ENCODE measurements at regions not wholly inside any gene's neighbourhood (a gene's known extent, or its start where the extent isn't known, plus 50 kb on each side); places are given as distances from the start of the nearest gene placed in this dataset.

DNA sequence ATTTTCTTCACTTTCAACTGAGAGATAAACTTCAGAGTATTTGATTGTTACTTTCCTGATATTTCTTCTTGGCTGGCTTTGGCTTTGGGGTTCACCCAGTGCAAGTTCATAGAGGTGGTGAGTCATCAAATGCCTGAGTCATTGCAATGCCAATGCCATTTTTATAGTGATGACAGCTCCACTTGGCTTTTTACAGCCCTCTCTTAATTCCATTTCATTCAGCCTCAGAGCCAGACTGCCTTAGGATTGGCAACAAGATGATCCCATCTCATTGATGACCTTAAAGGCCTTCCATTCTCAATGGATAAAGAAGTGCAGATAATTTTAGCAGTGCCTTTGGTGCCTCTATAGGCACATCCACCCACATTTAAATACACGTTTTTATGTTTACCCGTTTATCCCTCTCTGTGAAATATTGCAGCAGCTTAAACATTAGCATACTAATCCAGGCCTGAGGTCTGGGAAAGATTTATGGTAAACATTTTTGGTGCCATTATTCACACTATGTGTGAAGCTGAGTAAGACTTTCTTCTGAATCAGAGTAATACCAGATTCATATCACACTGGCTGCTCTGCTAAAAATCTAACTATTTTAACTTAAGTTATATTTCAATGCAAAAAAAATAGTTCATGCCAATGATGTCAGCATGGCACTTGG is 88.9 kb upstream of the TYRP1 start:
- ChIA-PET POLR2A (no interaction called here), CTCF (no interaction called here)
- Histone ChIP-seq H3K36me3 (ENCODE audit: control insufficient read depth, insufficient read depth, low read length) (no peaks in the 10 kb centered on the region), H3K4me1 (ENCODE audit: control insufficient read depth, insufficient read depth, low read length) (no peaks in the 10 kb centered on the region), H3K27ac (ENCODE audit: low read length) (no peak overlapping the region), H3K27me3 (ENCODE audit: control insufficient read depth, insufficient read depth, low read length) (no peaks in the 10 kb centered on the region), H3K4me3 (ENCODE audit: low read depth in 2 of 2, low read length in 2 of 2) (no peak overlapping the region), H3K9me3 (ENCODE audit: control insufficient read depth, insufficient read depth, low read depth, low read length) (no peaks in the 10 kb centered on the region)
- TF ChIP-seq SIN3A (IDR thresholded peaks at IDR 0.05; ENCODE audit: borderline replicate concordance, insufficient read depth, low read depth, low read length), result no peak
- no peak for TF ChIP-seq POLR2AphosphoS5 (IDR thresholded peaks at IDR 0.05; ENCODE audit: low read depth, low read length)
- no peak for TF ChIP-seq TCF7L2 (IDR thresholded peaks at IDR 0.05; ENCODE audit: low read depth, low read length)
- TF ChIP-seq, protein P1, sequence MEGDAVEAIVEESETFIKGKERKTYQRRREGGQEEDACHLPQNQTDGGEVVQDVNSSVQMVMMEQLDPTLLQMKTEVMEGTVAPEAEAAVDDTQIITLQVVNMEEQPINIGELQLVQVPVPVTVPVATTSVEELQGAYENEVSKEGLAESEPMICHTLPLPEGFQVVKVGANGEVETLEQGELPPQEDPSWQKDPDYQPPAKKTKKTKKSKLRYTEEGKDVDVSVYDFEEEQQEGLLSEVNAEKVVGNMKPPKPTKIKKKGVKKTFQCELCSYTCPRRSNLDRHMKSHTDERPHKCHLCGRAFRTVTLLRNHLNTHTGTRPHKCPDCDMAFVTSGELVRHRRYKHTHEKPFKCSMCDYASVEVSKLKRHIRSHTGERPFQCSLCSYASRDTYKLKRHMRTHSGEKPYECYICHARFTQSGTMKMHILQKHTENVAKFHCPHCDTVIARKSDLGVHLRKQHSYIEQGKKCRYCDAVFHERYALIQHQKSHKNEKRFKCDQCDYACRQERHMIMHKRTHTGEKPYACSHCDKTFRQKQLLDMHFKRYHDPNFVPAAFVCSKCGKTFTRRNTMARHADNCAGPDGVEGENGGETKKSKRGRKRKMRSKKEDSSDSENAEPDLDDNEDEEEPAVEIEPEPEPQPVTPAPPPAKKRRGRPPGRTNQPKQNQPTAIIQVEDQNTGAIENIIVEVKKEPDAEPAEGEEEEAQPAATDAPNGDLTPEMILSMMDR (IDR thresholded peaks at IDR 0.05), result no peak
- TF ChIP-seq, protein P2, sequence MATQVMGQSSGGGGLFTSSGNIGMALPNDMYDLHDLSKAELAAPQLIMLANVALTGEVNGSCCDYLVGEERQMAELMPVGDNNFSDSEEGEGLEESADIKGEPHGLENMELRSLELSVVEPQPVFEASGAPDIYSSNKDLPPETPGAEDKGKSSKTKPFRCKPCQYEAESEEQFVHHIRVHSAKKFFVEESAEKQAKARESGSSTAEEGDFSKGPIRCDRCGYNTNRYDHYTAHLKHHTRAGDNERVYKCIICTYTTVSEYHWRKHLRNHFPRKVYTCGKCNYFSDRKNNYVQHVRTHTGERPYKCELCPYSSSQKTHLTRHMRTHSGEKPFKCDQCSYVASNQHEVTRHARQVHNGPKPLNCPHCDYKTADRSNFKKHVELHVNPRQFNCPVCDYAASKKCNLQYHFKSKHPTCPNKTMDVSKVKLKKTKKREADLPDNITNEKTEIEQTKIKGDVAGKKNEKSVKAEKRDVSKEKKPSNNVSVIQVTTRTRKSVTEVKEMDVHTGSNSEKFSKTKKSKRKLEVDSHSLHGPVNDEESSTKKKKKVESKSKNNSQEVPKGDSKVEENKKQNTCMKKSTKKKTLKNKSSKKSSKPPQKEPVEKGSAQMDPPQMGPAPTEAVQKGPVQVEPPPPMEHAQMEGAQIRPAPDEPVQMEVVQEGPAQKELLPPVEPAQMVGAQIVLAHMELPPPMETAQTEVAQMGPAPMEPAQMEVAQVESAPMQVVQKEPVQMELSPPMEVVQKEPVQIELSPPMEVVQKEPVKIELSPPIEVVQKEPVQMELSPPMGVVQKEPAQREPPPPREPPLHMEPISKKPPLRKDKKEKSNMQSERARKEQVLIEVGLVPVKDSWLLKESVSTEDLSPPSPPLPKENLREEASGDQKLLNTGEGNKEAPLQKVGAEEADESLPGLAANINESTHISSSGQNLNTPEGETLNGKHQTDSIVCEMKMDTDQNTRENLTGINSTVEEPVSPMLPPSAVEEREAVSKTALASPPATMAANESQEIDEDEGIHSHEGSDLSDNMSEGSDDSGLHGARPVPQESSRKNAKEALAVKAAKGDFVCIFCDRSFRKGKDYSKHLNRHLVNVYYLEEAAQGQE (IDR thresholded peaks at IDR 0.05; ENCODE audit: insufficient read depth in 1 of 2, low read depth in 2 of 2, low read length in 1 of 2), result no peak
- DNase-seq (ENCODE audit: low read depth, low spot score) (no peak), ATAC-seq (no peak)
- intact Hi-C loops (cut with micrococcal nuclease; ENCODE audit: unreplicated experiment) (no loop called here), in situ Hi-C loops (cut with HindIII; ENCODE audit: low pct_unique_long_range_greater_than_20kb, low sequenced_read_pairs) (no loop called here)
- no TSS peak for BruUV-seq (replicated peaks)

DNA sequence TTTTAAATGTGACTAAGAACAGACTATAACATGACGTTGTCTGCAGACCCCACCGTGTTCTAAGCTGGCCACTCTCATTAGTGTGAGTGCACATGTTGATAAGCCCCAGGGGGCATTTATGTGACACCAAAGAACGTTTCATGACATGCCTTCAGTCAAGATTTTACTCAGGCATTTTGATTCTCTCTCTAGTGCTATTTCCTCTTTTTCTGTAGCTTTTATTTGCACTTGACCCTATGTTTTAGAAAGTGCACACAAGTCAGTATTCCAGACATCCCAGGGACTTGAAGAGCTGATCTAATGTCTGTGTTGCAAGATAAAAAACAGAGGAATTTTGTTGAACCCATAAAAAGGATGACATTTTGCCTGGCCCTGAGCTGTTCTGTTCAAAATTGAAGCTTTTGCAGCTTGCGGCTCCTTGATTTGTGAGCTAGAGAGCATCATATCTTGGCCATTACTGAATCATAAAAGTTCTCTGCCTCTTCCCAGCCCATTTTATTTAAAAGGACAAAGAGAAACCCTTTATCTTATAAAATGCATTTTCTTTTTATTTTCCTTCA is 80.9 kb upstream of the TYRP1 start:
- no peak for ATAC-seq
- Histone ChIP-seq H3K4me1 (ENCODE audit: control insufficient read depth, insufficient read depth, low read length) (no peaks in the 10 kb centered on the region), H3K9me3 (ENCODE audit: control insufficient read depth, insufficient read depth, low read depth, low read length) (no peaks in the 10 kb centered on the region), H3K36me3 (ENCODE audit: control insufficient read depth, insufficient read depth, low read length) (no peaks in the 10 kb centered on the region), H3K27me3 (ENCODE audit: control insufficient read depth, insufficient read depth, low read length) (no peaks in the 10 kb centered on the region), H3K27ac (ENCODE audit: low read length) (no peak overlapping the region), H3K4me3 (ENCODE audit: low read depth in 2 of 2, low read length in 2 of 2) (no peak overlapping the region)
- no TSS peak for BruUV-seq (replicated peaks)
- POLR2A ChIA-PET, result no interaction called here
- DNase-seq (ENCODE audit: low read depth, low spot score), result no peak
- intact Hi-C loops (cut with micrococcal nuclease; ENCODE audit: unreplicated experiment), result no loop called here
- in situ Hi-C loops (cut with HindIII; ENCODE audit: low pct_unique_long_range_greater_than_20kb, low sequenced_read_pairs), result no loop called here
- CTCF ChIA-PET, result no interaction called here
- no peak for TF ChIP-seq SIN3A (IDR thresholded peaks at IDR 0.05; ENCODE audit: borderline replicate concordance, insufficient read depth, low read depth, low read length)
- TF ChIP-seq, protein P2 (IDR thresholded peaks at IDR 0.05; ENCODE audit: insufficient read depth in 1 of 2, low read depth in 2 of 2, low read length in 1 of 2), result no peak
- no peak for TF ChIP-seq POLR2AphosphoS5 (IDR thresholded peaks at IDR 0.05; ENCODE audit: low read depth, low read length)
- TF ChIP-seq TCF7L2 (IDR thresholded peaks at IDR 0.05; ENCODE audit: low read depth, low read length), result no peak
- TF ChIP-seq, protein P1 (IDR thresholded peaks at IDR 0.05), result no peak

All from Panc1 (cell line).